IPS DF 19.7 (cell line): ENCODE measurements at regions not wholly inside any gene's neighbourhood (a gene's known extent, or its start where the extent isn't known, plus 50 kb on each side); places are given as distances from the start of the nearest gene placed in this dataset.
"Not testable (repeated sequence)": the region's sequence is repeated elsewhere in the genome, so short reads cannot be mapped to it uniquely, and the experiment has no call there.

Experiments used
- DNase-seq: peaks from one replicate; pipeline ENCODE4 v3.0.0-alpha.2; 2013; ENCODE audit warnings: low read depth, low spot score

DNA sequence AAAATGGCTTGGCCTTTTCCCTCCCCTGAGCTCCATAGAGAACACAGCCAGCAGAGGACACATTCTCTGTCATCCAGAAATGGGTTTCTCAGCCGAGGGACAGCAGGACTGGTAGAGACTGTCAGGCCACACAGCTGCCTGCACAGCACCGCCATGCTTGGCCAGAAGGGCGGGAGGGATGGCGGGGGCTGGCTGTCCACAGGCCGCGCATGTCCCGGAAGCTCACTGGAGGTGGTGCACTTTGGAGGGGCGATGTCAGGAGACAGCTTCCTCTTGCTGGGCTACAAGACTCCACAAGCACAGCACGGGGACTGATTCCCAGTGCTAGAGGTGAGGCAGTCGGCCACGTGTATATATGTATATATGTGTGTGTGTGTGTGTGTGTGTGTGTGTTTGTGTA lies 125.3 kb downstream of the GOLGA6L4 start:
- not testable (repeated sequence) for DNase-seq

DNA sequence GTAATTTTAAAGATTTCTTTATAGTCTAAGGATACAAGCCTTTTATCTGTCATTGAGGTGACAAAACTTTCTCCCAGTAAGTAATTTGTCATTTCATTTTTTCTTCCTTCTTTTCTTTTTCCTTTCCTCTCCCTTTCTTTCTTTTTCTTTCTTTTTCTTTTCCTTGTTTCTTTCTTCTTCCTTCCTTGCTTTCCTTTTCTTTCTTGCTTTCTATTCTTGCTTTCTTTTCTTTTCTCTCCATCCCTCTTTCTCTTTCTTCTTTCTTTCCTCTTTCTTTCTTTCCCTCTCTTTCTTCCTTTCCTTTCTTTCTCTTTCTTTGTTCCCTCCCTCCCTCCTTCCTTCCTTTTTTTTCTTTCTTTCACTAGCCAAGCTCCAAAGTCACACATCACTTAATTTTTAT lies 148.8 kb downstream of the GOLGA6L4 start:
- not testable (repeated sequence) for DNase-seq

DNA sequence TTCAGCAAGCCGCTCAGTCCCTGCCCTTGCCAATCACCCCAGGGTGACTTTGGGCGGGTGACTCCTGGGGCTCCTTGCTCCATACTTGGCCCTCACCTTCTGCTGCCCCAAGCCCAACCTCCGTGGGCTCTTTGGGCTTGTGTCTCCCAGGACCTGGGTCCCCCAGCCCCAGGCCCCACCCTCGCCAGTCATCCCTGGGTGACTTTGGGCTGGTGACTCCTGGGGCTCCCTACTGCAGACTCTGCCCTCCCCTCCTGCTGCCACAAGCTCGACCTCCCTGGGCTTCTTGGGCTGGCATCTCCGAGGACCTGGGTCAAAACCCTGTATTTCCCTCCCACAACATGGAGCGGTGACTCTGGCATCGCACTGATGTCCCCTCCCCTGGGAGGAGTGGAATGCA lies 151.5 kb downstream of the GOLGA6L4 start:
- DNase-seq, result no peak

DNA sequence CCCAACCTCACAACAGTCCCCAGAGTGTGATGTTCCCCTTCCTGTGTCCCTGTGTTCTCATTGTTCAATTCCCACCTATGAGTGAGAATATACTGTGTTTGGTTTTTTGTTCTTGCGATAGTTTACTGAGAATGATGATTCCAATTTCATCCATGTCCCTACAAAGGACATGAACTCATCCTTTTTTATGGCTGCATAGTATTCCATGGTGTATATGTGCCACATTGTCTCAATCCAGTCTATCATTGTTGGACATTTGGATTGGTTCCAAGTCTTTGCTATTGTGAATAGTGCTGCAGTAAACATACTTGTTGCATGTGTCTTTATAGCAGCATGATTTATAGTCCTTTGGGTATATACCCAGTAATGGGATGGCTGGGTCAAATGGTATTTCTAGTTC lies 152.6 kb downstream of the GOLGA6L4 start:
- DNase-seq, result not testable (repeated sequence)

DNA sequence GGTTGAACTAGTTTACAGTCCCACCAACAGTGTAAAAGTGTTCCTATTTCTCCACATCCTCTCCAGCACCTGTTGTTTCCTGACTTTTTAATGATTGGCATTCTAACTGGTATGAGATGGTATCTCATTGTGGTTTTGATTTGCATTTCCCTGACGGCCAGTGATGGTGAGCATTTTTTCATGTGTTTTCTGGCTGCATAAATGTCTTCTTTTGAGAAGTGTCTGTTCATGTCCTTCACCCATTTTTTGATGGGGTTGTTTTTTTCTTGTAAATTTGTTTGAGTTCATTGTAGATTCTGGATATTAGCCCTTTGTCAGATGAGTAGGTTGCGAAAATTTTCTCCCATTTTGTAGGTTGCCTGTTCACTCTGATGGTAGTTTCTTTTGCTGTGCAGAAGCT lies 153.1 kb downstream of the GOLGA6L4 start:
- DNase-seq, result not testable (repeated sequence)

DNA sequence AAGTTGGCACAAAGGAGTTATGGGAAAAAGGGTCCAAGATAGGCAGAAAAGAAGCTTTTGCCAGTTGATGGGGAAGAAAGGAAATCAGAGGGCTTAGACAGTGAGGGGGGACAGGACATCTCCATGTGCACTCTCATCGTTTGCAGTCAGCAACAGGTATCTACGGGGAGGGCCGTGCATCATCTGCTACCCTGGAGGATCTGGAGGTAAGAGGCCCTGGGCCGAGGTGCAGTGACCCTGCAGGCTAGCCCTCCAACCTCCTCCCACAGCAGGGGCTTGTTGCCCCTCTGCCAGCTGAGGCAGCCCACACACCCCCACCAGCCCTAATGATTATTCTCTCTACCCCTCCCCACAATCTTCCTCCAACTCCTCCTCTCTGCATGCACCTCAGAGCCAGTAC lies 154.8 kb downstream of the GOLGA6L4 start:
- DNase-seq, result not testable (repeated sequence)

DNA sequence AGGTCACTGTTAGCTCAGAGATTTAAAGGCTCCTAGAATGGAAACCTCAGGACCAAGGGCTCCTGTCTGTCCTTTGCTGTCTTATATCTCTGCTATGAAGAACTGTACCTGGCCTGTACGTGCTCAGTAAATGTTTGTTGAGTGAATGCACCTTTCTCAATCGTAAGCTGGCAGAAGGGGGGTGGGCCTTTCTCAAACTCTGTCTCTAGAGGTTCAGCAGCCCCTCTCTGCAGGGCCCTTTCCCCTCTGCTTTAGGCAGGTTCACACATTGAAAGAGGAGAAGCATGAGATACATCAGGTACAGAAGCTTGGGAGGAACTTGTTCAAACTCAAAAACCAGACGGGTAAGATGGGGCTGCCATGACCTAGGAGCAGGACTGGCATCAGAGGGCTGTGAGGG lies 155.6 kb downstream of the GOLGA6L4 start:
- no peak for DNase-seq

DNA sequence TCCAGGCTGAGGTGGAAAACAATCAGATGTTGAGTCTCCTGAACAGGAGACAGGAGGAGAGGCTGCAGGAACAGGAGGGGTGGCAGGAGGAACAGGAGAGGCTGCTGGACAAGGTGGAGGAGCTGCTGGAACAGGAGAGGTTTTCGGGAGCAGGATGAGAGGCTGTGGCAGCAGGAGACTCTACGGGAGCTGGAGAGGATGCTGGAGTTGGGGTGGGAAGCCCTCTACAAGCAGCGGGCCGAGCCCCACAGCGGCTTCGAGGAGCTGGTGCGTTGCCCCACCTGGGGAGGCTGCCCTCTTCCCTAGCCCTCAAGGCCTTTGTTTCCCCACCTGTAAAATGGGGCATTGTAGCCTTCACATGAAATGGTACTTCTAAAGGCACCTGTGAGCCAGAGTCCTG lies 156.4 kb downstream of the GOLGA6L4 start:
- DNase-seq, result not testable (repeated sequence)

DNA sequence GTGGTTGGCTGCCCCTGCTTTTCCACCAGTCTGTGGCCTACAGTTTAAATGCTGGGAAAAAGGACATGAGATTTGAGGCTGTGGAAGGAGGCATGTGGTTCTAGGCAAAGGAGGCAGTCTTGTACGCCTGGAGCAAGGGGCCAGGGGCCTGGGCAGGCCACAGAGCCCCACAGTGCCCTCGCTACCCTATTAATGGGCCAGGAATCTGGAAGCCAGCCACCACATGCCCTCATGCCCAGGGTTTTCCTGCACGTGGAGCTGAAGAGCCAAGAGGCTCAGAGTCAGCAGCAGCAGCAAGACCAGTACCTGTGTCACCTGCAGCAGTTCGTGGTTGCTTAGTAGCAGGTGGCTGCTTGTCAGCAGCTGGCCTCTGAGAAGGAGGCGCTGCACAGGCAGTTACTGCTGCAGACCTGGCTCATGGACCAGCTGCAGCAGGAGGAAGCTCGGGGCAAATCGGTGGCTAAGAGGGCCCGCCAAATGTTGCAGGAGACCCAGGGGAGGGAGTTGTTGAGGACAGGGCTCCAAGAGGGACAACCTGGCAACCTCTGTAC lies 157.9 kb downstream of the GOLGA6L4 start:
- not testable (repeated sequence) for DNase-seq

DNA sequence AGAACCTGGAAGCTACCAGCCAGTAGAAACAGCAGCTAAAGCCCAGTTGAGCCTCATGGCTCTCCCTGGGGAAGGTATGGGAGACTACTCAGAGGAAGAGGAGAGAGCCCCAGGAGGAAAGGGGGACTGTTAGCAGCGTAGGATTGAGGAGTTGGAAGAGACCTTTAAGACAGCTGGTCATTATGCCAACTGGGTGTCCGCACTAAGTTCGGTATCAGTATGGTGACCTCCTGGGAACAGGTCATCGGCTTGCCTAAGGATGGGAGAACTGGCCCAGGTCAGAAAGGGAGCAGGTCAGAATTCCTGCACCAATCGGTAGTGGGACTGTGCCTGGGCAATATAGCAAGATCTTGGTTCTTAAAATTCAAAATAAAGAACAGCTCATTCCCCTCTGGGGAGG lies 158.4 kb downstream of the GOLGA6L4 start:
- not testable (repeated sequence) for DNase-seq

DNA sequence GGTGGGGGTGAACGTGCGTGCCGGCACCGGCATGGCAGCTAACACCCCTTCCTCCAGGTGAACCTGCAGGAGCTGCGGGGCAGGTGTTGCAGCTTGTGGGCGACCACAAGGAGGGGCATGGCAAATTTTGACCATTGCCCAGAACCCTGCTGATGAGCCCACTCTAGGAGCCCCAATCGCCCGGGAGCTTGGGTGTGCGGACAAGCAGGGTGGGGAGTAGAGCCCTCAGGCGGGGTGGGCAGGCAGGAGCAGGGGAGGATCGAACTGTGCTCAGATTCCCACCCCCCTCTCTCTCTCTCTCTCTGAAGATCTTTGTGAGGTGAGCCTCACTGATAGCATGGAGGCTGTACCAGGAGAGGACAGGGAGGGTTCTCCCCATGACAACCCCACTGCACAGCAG lies 159.8 kb downstream of the GOLGA6L4 start:
- DNase-seq, result not testable (repeated sequence)

DNA sequence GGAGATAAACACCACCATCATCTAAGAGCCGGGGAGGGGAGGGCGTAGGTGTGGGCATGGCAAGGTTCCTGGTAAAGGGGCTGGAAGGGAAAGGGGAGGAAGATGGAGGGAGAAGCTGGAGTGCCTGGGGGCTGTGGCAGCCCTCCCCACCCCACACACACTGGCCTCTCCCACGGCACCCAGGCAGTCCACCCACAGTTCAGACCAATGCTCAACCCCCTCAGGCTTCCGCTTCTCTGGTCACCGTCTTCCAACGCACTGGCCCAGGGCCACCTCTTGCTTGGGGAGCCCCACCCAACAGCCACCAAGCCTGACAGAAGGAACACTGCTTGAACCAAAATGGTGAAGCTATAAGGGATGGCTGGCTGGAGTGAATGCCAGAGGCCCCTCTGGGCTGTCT lies 160.3 kb downstream of the GOLGA6L4 start:
- DNase-seq, result not testable (repeated sequence)

DNA sequence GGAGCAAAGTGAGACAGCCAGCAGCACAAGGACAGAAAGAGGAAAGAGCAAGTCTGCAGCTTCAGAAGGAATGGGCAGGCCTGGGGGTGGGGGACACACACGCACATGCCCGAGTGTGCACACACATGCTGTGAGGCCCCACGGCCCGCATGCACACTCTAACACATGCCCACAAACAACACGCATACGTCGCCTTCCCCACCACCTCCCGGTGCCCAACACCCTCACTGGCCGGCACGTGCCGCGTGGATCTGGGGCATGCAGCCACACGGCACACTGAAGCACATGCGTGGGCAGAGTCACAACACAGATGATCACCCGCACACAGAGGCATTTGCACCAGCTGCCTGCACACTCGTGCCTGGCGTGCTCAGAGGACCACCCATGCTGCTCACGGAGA lies 161.5 kb downstream of the GOLGA6L4 start:
- DNase-seq, result not testable (repeated sequence)

DNA sequence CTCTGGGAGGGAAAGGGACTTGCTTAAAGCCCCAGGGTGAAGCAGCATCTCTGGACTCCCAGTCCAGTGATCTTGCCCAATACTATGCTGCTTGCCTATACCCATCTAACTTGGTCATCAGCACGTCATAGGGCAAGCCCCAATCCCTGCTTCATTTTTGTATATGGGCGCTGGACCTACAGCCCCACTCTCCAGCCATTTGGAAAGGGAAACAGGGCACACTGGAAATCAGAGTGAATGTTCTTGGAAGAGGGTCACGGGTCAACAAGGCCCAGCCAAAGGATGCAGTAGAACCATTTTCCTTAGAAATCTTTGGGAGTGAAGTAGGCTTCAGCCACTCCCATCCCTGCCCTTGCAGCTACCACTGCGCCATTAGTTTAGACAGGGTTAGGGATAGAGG lies 162.5 kb downstream of the GOLGA6L4 start:
- not testable (repeated sequence) for DNase-seq

DNA sequence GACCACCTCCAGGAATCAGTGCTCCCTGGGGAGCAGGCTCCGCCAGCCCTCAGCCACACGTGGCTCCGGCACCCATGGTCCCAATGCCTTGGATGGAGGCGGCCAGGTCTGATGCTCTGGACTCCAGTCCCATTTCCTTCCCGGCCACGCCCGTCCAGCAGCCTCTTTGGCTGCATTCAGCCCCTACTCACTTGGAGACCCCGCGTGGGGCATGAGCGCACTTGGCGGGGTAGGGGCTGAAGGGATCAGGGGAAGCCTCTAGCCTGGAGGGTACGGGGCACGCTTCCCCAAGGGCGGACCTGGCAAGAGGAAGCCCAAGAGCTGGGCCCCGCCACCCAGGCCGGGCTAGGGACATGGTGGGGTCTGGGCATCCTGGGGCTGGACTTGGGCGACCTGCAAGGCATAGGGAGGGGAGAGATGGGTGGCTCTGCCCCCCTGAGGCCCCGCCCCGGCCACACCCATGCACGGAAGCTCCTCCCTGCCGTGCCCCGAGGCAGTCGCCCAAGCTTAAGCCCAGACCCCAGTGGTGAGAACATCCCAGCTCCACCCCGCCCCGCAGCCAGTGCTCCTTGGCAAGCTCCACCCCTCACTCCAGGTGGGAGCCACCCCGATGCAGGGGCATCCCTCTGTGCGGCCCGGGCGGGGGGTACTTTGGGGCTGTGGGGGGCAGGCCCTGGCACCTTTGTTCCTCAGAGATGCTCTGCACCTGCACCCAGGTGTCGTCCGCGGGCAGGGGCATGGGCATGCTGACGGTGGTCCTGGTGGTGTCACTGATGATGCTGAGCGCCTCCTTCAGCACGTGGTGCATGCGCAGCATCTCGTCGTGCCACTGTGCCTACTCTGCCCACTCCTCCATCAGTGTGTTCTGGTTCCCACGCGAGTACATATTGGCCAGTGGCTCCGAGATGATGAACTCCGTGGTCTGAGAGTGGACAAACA lies 163.5 kb downstream of the GOLGA6L4 start:
- no peak for DNase-seq

DNA sequence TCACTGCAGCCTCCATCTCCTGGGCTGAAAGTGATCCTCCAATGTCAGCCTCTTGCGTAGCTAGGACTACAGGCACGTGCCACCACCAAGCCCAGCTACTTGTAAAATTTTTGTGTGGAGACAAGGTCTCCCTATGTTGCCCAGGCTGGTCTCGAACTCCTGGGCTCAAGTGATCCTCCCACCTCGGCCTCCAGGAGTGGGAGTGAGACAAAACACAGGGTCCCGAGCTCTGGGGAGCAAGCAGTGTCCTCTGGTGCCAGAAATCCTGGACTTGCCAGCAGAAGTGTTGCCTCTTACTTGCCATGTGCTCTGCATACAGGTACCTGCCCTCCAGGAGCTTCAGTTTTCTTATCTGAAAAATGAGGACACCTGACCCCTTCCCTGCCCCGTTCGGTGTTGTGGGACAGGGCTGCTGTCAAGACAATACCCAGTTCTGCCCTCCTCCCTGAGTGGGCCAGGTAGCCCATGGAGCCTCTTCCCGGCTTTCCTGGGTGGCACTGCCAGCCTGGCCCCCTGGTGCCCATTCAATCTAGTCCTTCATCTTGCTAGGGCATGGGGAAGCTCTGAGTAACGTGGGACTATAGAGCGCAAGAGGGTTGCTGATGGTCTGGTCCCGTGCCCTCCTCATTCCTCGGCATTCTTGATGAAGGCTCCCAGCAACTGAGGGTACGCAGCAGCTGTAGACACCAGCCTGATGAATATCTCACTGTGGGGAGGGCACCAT lies 164.6 kb downstream of the GOLGA6L4 start:
- no peak for DNase-seq

DNA sequence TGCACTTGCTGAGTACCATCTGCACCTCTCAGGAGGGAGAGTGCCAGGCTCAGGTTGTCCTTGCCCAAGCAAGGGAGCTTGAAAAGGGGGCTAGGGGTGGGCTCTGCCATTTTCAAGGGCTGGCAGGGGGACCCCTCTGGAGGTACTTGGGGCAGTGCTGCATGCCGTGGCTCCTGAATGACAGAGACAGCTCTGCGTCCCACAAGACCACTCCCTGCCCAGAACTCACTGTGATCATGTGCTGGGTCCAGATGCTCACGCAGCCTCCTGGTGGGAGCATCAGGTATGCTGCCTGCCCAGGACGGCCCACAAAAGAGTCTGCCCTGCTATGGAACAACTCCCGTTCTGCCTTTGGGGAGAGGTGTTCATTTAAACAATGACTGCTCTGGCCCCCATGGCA lies 165.2 kb downstream of the GOLGA6L4 start:
- no peak for DNase-seq

DNA sequence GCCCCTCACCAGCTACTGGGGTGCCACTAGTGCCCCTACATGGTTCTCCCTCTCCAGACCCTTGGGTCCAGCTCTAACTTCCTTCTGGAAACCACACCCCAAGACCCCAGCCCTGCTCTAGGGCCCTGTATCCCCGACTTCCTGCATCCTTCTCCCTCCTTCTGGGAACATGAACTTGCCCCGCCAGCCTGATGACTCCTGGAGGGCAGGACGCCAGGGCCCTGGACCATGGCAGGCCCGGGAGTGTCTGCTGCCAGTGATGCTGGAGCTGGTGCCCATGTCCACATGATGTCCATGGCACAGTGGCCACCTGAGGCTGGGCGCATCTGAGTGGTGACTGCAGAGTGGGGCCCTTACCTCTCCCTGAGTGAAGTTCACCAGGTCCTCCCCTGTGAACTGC lies 165.9 kb downstream of the GOLGA6L4 start:
- DNase-seq, result not testable (repeated sequence)

DNA sequence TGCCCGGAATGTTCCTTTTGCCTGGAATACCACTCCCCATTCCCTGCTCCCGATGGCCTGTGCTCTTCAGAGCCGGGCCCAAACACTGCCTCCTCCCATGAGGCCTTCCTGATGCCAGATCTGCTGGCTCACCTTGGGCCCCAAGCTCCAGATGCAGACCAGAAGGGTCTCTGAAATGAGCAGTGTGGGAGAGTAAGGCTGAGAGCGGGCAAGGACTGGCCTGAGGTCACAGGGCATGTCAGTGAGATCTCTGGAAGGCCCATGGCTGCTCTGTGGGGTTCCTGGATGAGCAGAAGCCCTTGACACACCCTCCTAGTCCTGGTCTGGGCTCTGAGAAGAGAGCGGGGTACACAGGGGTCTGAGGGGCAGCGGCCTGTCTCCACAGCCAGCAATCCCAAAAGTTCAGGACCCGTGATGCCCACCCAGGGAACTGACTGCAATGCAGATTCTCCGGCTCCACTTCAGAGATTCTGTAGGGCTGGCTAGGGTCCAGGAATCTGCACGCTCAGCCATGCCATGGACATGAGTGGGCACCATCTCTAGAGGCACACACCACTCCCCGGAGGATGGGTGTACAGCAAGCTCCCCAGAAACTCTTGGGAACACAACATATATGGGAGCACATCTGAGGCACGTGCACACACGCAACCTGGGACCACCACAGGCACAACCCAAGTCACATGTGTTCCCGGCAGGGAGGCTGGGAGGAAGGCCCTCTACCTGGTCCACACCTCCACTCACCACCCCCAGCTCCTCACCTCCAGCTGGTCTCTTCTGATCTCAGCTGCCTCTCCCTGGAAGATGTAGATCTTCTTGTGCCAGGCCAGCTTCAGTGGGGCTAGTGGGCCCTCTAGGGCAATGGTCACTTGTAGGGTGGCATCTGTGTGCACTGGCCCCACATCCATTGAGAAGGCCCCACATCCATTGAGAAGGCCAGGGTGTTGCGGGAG lies 166.6 kb downstream of the GOLGA6L4 start:
- DNase-seq, result not testable (repeated sequence)

DNA sequence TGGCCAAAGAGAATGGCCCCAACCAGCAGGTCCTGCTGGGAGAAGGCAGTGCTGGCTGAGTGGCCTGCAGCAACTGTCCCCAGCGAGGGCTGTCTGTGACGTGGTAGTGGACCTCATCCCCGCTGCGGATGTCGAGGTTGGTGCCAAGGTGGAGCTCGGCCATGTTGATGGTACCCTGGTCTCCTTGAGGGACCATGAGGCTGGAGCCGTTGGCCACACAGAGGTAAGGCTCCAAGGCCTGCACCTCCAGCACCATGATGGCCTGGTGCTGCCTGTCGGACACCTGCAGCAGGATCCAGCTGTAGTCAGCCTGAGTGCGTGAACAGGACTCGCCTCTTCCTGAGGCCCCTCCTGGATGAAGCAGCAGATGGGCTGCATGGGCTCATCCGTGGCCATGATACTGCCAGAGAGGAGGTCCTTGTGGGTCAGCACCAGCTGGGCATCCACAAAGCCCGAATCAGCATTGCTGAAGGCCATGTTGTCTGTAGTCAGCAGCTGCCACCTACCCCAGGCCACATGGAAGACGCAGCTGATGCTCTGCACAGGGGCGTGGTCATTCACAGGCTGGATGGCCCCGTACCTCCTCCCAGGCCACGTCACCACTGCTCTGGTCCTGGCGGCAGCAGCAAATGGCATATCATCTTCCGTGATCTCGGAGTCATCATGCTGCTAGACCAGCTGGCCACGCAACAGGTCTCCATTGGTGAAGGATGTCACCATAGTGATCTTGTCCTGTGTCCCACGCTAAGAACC lies 167.5 kb downstream of the GOLGA6L4 start:
- DNase-seq, result no peak
